Coronary artery (tissue), 2 donors: ENCODE measurements at regions not wholly inside any gene's neighbourhood (a gene's known extent, or its start where the extent isn't known, plus 50 kb on each side); places are given as distances from the start of the nearest gene placed in this dataset.
A peak's percentile ranks its signal among the peaks of the same experiment; 100 is the strongest.

Source experiments
- DNase-seq: peaks from one replicate; pipeline ENCODE4 v3.0.0-alpha.2; 2017; ENCODE audit warnings: low spot score
- H3K27ac ChIP-seq, 2 donors: fragments of 200-600 bp; sonication (generic); one replicate each; pipeline ENCODE4 v1.5.1; 2016 to 2019
- H3K4me3 ChIP-seq: fragments of 200-600 bp; sonication (generic); 2 replicates; pipeline ENCODE4 v1.5.1; 2016; ENCODE audit warnings: mild to moderate bottlenecking, moderate library complexity
- CTCF ChIP-seq: fragments of 200-600 bp; sonication (generic); IDR thresholded peaks from one replicate; pipeline ENCODE4 v1.5.1; 2019; ENCODE audit warnings: antibody characterized with exemption

DNA sequence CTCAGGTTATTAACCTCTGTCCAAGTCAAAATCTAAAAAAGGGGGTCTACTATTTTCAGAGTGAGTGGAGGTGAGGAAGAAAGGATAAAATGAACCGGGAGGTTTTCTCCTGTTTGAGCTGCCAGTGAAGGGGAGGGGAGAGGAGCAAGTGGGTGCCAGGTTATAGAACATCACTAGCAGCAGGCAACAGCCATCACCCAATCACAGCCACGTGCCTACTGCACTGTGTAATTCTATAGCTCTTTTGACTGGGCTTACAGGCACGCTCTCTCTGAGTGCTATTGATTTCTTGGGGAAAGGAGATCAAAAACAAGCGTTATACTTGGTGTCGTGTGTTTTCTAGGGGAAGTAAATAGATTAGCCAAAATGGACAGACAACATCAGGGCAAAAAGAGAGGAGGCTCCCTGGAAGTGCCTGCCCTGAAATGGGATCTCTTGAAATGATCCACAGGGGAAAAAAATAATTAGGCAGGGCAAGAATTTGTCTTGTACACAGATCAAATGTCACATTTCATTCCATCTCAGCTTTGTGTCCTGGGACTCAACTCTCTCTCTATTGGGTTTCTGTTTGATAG is 300.5 kb upstream of the LCORL start:
- Histone ChIP-seq H3K4me3 (no peak overlapping the region), H3K27ac (no peak overlapping the region)
- TF ChIP-seq CTCF = no peak
- no peak for DNase-seq

- no peak for TF ChIP-seq CTCF
- no peak for DNase-seq
- H3K4me3 ChIP-seq = peak overlapping the region; percentile 30
- H3K27ac ChIP-seq = no peak overlapping the region
Observed at GRCh38 chr4:18319431-18319830, 297.9 kb upstream of the LCORL start.

GRCh38 chr4:18318682-18319388 is 297.3 kb upstream of the LCORL start:
- Histone ChIP-seq H3K4me3 (peak overlapping the region; percentile 30), H3K27ac (no peak overlapping the region)
- no peak for DNase-seq
- no peak for TF ChIP-seq CTCF

DNA sequence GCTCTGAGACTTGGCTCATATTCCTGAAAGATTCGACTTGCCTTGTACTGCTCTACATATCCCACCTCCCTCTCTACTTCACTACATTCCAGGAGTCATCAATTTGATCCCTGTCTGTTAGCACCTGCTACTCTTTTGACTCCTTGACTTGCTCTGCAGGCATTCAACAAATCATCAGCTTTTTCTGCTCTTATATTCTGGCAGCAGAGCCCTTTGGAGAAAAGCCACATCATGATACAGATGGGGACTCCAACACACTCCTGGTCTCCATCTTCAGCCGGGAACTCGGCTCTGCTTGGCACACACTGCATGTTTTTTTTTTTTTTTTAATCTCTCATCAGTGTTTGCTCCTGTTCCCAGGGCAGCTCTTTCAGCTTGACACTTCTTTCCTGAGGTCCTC is 293.2 kb upstream of the LCORL start:
- TF ChIP-seq CTCF = no peak
- Histone ChIP-seq H3K27ac (no peak overlapping the region), H3K4me3 (no peak overlapping the region)
- DNase-seq = no peak

DNA sequence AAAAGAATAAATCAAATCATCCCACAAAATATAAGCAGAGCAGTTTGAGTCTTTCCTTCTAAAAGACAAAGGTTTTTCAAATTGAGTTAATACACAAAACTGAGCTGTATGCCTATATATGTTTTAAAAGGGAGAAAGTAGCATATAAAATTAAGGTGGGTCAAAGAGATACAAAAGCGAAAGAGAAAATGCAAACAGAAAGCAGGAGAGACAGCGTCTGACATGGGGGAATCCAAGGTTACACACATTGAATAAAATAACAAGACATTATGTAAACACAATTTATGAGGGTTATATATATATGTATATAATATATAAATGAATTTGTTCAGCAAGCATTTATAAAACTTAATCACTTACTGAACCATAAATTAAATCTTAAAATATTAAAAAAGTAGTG is 276.1 kb upstream of the LCORL start:
- Histone ChIP-seq H3K4me3 (no peak overlapping the region), H3K27ac (no peak overlapping the region)
- TF ChIP-seq CTCF = no peak
- DNase-seq = no peak

DNA sequence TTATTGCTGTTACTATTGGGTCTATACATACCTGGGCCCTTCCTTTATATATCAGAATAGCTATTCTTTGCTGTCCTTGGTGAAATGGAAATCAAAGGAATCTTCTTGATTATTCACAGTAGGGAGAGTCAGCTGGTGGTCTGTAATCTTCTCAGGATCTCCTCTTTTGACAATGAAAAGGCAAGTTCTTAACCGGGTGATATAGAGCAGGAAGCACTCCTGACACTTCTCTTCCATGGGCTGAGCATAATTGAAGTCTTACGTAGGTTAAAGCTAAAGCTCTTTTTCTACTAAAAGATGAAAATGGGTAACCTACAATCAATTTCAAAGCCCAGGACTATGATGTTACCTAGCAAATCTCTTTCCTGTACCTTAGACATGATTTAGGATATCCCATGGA is 274.9 kb upstream of the LCORL start:
- no peak for TF ChIP-seq CTCF
- Histone ChIP-seq H3K27ac (no peak overlapping the region), H3K4me3 (no peak overlapping the region)
- no peak for DNase-seq

DNA sequence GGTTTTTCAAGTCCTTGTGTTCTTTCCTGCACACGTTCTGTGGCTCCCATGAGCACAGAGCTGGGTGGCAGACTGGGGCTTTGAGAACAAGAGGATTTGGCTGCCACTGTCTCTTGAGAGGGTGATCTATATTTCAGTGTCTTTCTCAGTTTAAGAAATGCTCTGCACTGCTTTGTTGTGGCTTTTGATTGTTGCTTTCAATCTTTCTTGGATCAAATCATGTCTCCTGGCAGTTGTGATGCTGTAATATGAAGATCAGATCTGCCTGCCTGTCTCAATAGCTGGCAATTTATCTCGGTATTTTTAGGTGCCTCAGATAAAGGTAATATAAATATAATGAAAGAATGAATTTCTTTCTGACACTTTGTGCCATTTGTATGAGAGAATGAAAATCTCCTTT is 273.3 kb upstream of the LCORL start:
- TF ChIP-seq CTCF = no peak
- DNase-seq = no peak
- Histone ChIP-seq H3K27ac (no peak overlapping the region), H3K4me3 (no peak overlapping the region)
